ENCODE measurements at regions not wholly inside any gene's neighbourhood (a gene's known extent, or its start where the extent isn't known, plus 50 kb on each side); places are given as distances from the start of the nearest gene placed in this dataset.

DNA sequence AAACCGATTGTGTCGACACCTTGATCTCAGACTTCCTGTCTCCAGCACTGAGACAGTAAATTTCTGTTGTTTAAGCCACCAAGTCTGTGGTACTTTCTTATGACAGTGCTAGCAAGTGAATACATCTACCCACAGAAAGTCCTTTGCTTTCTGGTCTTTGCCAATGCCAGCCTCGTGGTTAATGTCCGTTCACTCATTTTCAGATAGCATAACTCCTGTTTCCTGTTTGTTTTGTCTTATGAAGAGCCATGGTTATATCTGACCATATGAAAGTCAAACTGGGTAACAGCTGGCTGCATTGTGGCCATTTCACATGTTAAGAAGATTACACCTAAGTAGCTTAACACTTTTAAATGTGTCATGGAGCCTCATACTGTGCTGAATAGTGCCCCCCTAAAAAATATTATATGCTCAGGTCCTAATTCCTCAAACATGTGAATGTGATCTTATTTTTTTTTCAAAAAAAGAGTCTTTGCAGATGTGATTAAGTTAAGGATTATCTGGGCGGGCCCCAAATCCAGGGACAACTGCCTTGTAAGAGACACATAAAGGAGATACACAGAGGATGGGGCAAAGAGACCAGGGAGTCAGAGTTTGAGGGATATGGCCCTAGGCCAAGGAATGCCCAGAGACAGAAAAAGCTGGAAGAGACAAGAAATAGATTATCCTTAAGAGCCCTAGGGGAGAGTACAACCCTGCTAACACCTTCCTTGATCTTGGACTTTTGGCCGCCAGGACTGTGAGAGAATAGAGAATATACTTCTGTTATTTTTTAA is 118.0 kb downstream of the KCNE4 start:
- H3K36me3 ChIP-seq, result no peaks in the 10 kb centered on the region
- no peak overlapping the region for H3K27ac ChIP-seq
- no peak for DNase-seq (ENCODE audit: low spot score in 2 of 2)
- H3K27me3 ChIP-seq, result no peaks in the 10 kb centered on the region
- TF ChIP-seq CTCF (IDR thresholded peaks at IDR 0.05) (no peak), POLR2A (IDR thresholded peaks at IDR 0.05) (no peak), POLR2AphosphoS5 (IDR thresholded peaks at IDR 0.05) (no peak)
- no peaks in the 10 kb centered on the region for H3K4me1 ChIP-seq
- intact Hi-C loops (cut with DNase I; ENCODE audit: low total_unique reads), result no loop called here
- H3K4me3 ChIP-seq, result no peak overlapping the region
- H3K9me3 ChIP-seq, result peaks cover 0 to 4% of the 10 kb centered on the region in 2 donors

GRCh38 chr2:223176970-223177369 is 125.0 kb downstream of the KCNE4 start:
- no peak overlapping the region for H3K27ac ChIP-seq
- H3K36me3 ChIP-seq, result no peaks in the 10 kb centered on the region
- TF ChIP-seq POLR2AphosphoS5 (IDR thresholded peaks at IDR 0.05) (no peak), POLR2A (IDR thresholded peaks at IDR 0.05) (no peak), CTCF (IDR thresholded peaks at IDR 0.05) (no peak)
- intact Hi-C loops (cut with DNase I; ENCODE audit: low total_unique reads), result no loop called here
- H3K4me1 ChIP-seq, result no peaks in the 10 kb centered on the region
- no peak for DNase-seq (ENCODE audit: low spot score in 2 of 2)
- no peak overlapping the region for H3K4me3 ChIP-seq
- H3K27me3 ChIP-seq, result no peaks in the 10 kb centered on the region
- H3K9me3 ChIP-seq, result peaks cover 0 to 4% of the 10 kb centered on the region in 2 donors

DNA sequence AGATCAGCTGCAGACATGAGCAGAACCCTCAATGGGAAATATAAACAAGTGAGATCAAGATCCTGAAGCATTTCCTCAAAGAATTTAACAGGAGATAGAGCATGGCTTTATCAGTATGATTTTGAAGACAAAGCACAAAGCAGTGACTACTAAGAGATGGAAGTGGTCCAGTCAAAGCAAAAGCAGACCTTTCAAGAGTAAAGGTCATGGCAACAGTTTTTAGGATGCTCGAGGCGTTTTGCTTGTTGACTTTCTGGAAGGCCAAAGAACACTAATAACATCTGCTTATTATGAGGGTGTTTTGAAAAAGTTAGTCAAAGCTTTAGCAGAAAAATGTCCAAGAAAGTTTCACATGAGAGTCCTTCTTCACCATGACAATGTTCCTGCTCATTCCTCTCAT is 128.5 kb downstream of the KCNE4 start:
- H3K9me3 ChIP-seq, result no peaks in the 10 kb centered on the region
- intact Hi-C loops (cut with DNase I; ENCODE audit: low total_unique reads), result no loop called here
- DNase-seq (ENCODE audit: low spot score in 2 of 2), result no peak
- H3K27me3 ChIP-seq, result no peaks in the 10 kb centered on the region
- TF ChIP-seq POLR2AphosphoS5 (IDR thresholded peaks at IDR 0.05), result no peak
- no peak for TF ChIP-seq CTCF (IDR thresholded peaks at IDR 0.05)
- no peak for TF ChIP-seq POLR2A (IDR thresholded peaks at IDR 0.05)
- H3K4me3 ChIP-seq, result no peak overlapping the region
- H3K36me3 ChIP-seq, result no peaks in the 10 kb centered on the region
- no peaks in the 10 kb centered on the region for H3K4me1 ChIP-seq
- no peak overlapping the region for H3K27ac ChIP-seq

DNA sequence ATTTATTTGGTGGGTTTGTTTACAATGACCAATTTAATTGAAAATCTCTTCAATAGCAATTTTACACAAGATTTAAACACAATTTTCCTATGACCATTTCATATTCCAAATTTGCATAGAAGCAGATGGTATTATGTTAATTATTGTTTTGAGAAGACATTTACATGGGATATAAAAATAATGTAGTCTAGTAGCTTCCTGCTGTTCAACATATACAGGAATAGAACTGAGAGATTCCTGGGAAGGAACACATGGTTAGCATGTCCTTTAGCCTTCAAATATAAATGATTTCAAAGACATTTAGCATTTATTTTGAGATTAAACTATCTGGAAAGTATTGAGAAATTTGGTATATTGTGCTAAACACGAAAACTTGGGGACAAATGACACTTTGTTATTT is 129.6 kb downstream of the KCNE4 start:
- Histone ChIP-seq H3K4me3 (no peak overlapping the region), H3K36me3 (no peaks in the 10 kb centered on the region), H3K4me1 (no peaks in the 10 kb centered on the region), H3K27ac (no peak overlapping the region), H3K27me3 (no peaks in the 10 kb centered on the region), H3K9me3 (no peaks in the 10 kb centered on the region)
- TF ChIP-seq POLR2A (IDR thresholded peaks at IDR 0.05) (no peak), CTCF (IDR thresholded peaks at IDR 0.05) (no peak), POLR2AphosphoS5 (IDR thresholded peaks at IDR 0.05) (no peak)
- intact Hi-C loops (cut with DNase I; ENCODE audit: low total_unique reads), result no loop called here
- DNase-seq (ENCODE audit: low spot score in 2 of 2), result no peak

- Histone ChIP-seq H3K36me3 (no peaks in the 10 kb centered on the region), H3K27me3 (no peaks in the 10 kb centered on the region), H3K27ac (no peak overlapping the region), H3K4me1 (no peaks in the 10 kb centered on the region), H3K4me3 (no peak overlapping the region), H3K9me3 (no peaks in the 10 kb centered on the region)
- intact Hi-C loops (cut with DNase I; ENCODE audit: low total_unique reads), result no loop called here
- DNase-seq (ENCODE audit: low spot score in 2 of 2), result no peak
- TF ChIP-seq POLR2AphosphoS5 (IDR thresholded peaks at IDR 0.05) (no peak), CTCF (IDR thresholded peaks at IDR 0.05) (no peak), POLR2A (IDR thresholded peaks at IDR 0.05) (no peak)
These were observed 130.4 kb downstream of the KCNE4 start for GRCh38 chr2:223182356-223182755.

Measured in breast epithelium (tissue), 4 donors.